Fibroblast of skin of right quadriceps (primary cell): ENCODE measurements at regions not wholly inside any gene's neighbourhood (a gene's known extent, or its start where the extent isn't known, plus 50 kb on each side); places are given as distances from the start of the nearest gene placed in this dataset.
"Not testable (repeated sequence)": the region's sequence is repeated elsewhere in the genome, so short reads cannot be mapped to it uniquely, and the experiment has no call there.

ENCODE experiments used
- DNase-seq: peaks from one replicate; pipeline ENCODE4 v3.0.0-alpha.2; 2013

DNA sequence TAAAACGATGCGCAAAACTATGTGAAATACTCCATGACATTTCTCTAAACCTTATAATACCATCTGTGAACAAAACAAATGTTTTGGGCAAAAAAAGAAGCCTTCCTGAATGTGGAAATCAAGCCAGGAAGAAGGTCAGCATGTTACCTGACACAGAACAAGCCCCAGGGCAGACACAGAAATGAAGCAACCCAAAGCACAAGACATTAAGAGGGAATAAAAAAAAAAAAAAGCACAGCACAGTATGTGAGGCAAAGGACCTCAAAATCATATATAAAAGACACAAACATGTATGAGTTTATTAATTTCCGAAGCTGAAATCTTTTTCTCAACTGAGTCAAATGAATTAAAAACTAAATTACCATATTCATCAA, 161.8 kb downstream of the SKIDA1 start:
- DNase-seq: no peak

DNA sequence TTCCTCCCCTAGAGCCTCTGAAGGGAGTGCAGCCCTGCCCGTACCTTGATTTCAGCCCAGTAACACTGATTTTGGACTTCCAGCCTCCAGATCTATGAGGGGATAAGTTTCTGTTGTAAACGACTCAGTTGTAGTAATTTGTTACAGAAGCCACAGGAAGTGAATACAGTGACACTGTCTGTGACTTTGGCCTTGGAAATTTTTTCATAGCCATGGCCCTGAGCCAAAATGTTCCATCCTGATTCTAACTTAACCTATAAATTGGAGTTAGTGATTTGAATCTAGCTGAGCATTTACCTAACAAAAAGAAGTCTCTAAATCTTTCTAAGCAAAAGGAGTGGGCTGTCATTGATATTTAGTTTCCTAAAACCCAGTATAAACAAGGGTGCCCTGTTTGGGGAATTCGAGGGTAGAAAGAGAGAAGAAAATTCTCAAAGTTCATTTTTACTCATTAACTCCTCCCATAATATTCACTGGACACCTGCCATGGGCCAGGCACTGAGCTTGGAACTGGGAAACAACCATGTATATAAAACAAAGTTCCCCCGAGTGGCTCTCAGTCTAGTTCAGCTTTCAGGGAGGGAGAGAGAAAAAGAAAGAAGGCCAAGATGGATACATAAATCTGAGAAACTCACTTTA, 162.3 kb downstream of the SKIDA1 start:
- DNase-seq: no peak

DNA sequence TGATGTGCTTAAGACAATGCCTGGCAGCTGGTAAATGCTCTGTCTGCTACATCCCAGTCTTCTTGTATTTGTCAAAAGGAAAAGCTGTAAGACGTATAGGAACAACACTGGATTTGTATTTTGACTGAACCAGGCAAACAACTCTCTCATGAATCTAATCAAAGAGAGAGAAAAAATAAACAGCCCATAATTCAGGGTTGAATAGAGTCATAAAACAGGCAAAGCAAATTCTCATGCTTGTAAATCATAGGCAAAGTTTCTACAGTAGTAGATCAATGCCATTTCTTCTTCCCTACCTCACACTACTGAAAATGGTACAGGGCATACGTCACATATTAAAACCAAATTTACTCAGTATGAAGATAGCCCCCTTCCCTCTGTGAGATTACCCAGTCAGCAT, 166.3 kb downstream of the SKIDA1 start:
- no peak for DNase-seq

DNA sequence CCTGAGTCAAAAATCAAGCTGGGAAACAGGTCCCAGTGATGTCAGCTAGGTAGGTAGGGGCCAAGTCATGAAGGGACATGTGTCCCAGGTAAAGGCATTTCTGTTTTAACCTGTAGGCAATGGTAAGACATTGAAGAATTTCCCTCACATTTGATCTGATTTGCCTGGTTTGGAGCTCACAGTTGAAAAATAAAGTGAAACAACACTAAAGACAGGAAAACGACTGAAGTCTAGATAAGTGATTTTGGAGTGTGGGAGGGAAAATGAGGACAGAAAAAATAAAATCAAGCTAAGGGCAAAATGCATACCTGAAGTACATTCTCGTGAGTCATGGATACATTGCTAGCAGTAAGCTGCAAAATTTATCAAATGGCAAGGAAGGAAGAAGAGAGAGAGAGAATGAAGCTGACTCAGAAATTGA, 169.9 kb downstream of the SKIDA1 start:
- DNase-seq: peak; percentile 46

DNA sequence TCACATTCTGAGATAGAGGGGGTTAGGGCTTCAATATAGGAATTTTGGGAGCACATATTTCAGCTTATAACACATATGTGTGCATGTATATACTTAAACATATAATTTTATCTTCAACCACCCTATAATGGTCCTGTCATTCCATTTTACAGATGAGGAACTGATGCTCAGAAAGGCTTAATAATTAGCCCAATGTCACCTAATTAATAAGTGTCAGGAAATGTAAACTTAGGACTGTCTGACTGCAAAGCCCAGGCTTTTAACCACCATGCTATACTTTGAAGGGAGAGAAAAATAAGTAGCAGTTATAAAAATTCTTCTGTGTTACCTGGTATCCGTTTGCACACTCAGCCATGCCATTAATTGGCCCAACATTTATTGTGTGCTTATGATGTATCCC, 172.6 kb downstream of the SKIDA1 start:
- DNase-seq: no peak

DNA sequence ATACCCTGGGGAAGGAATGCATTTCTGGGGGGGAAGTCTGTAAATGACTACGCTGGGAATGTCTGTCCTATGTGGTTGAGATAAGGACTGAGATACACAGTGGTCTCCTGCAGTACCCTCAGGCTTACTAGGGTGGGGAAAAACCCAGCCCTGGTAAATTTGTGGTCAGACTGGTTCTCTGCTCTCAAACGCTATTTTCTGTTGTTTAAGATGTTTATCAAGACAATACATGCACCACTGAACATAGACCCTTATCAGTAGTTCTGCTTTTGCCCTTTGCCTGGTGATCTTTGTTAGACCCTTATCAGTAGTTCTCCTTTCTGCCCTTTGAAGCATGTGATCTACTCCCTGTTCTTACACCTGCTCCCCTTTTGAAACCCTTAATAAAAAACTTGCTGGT, 173.9 kb downstream of the SKIDA1 start:
- DNase-seq: not testable (repeated sequence)

DNA sequence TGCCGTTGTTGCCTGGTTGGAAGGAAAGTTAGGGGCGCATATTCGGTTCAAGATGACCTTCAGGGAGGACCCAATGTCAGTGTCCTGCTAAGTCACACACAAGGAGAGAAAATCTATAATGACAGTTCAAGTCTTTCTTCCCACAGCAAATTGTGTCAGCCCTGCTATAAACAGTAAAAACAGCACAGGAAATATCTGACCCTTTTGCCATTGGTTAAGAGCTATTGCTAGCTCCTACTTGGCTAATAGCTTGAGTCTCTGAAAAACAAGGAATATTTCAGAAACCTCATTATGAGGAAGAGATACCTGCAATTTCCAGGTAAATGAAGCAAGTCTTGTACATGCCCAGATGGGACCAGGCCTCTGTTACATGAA, 175.6 kb downstream of the SKIDA1 start:
- DNase-seq: no peak

DNA sequence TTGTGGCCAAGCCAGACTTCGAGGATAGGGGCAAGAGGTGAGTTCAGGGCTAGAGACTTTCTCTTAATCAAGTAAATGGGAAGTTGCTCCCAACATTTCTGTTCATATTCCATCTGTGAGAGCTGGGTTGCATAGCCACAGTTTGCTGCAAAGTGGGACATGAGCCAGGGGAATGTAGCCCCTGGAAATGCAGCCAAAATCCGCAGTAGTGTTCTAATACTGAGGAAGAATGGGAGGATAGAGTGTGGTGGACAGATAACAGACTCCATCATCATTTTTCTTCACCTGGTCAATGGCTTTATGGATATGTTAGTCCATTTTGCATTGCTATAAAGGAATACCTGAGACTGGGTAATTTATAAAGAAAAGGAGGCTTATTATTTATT, 177.7 kb downstream of the SKIDA1 start:
- no peak for DNase-seq

DNA sequence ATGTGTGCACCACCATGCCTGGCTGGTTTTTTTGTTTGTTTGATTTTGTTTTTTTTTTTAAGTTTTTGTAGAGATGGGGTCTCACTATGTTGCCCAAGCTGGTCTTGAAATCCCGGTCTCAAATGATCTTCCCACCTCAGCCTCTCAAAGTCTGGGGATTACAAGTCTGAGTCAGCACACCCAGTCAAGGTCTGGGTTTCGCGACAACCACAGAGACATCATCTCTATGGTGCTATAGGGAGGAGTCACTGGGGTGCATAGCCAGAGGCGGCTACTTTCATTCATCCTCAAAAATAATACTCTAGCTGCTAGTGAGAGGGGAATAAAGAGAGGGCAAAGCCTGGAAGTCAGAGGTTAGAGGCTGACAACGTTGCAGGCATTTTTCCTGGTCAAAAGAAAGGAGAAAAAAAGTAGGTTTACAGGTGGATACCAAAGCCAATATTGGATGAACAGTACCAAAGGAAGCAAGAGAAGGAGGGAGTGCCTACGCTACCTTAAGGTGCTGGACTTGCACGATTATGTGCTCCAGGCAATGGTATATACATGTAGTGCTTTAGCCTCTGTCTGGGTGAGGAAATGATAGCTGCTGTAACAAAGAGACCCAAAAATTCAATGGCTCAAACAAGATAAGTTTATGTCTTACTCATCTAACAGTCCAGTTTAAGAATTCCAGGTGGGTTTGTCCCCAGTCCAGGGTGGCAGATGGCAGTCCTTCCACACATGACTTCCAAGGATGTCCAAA, 178.3 kb downstream of the SKIDA1 start:
- DNase-seq: no peak

DNA sequence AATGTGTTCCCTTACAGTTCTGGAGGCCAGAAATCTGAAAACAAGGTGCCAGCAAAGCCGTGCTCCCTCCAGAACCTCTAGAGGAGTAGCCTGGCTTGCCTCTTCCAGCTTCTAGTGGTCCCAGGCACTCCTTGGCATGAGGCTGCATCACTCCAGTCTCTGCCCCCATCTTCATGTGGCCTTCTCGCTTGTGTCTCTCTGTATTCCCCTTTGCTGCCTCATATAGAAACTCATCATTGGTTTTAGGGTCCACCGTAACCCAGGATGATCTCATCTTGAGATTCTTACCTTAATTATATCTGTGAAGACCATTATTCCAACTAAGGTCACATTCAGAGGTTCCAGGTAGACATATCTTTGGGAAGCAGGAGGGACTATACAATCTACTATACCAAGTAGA, 182.4 kb downstream of the SKIDA1 start:
- no peak for DNase-seq

DNA sequence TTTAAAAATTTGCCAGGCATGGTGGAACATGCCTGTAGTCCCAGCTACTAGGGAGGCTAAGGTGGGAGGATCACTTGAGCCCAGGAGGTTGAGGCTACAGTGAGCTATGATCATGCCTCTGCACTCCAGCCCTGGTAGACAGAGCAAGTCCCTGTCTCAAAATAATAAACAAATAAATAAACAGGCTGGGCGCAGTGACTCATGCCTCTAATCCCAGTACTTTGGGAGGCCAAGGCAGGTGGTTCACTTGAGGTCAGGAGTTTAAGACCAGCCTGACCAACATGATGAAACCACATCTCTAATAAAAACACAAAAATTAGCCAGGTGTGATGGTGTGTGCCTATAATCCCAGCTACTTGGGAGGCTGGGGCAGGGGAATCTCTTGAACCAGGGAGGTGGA, 183.0 kb downstream of the SKIDA1 start:
- not testable (repeated sequence) for DNase-seq

DNA sequence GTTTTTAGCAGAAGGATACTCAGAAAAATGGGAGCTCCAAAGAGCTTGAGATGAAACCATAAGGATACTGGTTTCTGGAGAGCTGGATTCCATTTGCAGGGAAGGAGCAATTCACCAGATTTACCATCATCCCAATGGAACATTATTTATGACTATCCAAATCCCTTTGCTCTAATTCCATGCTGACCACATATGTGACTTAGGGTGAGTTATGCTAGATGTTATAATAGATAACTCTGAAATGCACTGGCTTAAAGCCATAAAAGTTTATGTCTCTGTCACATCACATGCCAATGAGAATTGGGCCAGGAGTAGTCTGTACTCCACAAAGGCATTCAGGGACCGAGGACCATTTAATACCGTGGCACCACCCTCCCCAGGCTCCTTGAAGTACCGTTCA, 185.2 kb downstream of the SKIDA1 start:
- peak; percentile 90 for DNase-seq

DNA sequence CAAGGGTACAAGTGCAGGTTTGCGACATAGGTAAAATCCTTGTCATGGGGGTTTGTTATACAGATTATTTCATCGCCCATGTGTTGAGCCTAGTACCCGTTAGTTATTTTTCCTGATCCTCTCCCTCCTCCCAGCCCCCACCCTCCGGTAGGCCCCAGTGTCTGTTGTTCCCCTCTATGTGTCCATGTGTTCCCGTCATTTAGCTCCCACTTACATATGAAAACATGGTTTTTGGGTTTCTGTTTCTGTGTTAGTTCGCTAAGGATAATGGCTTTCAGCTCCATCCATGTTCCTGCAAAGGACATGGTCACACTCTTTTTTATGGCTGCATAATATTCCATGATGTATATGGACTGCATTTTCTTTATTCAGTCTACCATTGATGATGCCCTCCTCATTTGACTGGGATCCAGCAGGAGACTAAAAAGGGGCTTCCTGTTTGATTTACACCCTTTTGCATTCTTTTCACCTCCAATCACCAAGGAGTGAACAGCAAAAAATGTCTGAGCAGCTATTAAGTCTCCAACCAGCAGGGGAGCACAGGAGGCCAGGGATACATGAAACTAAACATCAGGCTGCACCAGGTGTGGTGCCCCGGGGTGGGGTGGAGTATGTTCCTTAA, 188.2 kb downstream of the SKIDA1 start:
- no peak for DNase-seq

DNA sequence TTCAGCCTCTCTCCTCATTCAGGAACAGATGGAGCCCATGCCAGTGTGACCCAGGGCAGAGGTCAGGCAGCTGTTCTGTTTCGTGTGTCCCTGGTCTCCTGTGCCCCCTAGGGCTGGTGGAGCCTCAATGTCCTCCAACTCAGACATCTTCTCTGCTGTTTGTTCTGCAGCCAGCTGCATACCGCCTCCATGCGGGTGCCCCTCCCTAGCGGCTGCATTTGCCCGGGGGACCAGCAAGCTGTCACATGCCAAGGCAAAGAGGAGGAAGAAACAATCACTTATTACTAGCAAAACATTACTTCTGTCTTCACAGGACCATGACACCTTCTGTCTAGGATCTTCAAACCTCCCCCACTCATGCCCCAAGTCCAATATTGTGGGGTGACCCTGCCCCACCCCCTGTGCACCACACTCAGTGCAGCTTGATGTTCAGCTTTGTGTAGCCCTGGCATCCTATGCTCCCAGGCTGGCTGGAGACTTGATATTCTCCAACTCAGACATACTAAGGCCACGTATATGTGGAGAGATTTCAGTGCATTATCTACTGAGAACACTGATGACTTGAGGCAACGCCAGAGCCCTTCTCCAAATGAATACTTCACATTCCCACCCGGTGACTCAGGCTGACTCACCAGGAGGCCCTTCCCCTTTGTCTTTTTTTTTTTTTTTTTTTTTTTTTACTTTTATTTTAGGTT, 188.9 kb downstream of the SKIDA1 start:
- DNase-seq: peak; percentile 97

DNA sequence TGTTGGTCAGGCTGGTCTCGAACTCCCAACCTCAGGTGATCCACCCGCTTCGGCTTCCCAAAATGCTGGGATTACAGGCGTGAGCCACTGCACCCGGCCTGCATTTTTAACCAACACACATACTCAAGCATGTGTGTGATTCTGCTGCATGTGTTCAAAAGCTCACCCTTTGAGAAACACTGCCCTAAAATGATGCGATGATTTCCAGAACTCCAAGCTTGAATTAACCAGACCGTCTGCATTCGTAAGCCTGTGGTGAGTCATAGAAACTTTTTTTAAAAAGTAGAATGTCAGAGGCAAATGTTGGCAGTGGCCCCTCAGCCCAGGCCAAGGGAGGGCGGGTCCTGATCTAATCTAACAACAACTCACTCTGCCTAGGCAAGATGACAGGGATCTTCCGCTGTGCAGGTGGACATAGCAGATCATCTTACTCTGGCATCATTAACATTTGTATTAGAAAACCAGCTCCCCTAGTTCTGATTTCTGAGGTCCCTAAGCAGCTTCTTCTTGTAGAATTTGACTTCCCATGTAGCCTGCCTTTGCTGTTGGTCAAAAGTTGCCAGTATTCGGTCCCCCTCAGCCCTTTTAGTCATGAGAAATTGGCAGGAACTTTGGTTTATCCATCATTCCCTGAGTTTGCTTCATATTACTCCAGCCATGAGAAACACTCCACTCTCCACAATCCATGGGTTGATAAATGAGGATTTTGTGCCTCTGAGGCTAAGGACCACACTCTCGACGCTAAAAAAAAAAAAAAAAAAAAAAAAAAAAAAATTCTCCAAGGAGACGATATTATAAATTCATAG, 190.4 kb downstream of the SKIDA1 start:
- DNase-seq: peak; percentile 90

DNA sequence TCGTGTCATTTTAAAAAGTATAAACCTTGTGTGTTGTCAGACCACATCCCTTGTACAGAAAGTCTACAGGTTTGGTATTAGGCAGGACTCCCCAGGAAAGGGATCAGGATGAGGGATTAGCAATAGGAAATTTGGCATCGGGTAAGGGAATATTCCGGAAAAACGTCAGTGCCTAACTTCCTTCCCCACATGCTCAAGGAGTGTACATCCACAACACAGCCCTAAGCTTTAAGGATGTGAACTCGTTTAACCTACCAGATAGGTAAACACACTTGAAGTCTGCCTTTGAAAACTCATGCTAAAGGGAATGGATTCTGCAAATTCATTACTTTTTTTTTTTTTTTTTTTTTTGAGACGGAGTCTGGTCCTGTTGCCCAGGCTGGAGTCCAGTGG, 194.9 kb downstream of the SKIDA1 start:
- DNase-seq: no peak

DNA sequence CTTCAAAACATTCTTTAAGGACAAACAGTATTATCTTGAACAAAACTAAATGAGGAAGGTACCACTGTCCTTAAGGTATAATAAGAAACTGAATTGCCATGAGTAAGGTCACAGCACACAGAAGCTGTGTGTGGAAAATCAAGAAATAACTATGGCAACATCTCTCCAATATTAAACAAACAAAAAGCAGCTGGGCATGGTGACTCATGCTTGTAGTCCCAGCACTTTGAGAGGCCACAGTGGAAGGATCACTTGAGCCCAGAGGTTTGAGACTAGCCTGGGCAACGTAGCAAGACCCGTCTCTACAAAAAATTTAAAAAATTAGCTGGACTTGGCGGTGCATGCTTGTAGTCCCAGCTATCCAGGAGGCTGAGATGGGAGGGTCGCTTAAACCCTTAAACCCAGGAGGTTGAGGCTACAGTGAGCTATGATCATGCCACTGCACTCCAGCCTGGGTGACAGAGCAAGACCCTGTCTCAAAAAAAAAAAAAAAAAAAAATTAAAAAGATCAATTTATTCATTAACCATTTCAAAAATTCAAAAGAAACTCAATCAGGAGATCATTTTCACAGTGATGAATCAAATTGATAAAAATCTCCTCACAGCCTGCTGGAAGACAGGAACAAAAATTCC, 195.4 kb downstream of the SKIDA1 start:
- peak; percentile 78 for DNase-seq

DNA sequence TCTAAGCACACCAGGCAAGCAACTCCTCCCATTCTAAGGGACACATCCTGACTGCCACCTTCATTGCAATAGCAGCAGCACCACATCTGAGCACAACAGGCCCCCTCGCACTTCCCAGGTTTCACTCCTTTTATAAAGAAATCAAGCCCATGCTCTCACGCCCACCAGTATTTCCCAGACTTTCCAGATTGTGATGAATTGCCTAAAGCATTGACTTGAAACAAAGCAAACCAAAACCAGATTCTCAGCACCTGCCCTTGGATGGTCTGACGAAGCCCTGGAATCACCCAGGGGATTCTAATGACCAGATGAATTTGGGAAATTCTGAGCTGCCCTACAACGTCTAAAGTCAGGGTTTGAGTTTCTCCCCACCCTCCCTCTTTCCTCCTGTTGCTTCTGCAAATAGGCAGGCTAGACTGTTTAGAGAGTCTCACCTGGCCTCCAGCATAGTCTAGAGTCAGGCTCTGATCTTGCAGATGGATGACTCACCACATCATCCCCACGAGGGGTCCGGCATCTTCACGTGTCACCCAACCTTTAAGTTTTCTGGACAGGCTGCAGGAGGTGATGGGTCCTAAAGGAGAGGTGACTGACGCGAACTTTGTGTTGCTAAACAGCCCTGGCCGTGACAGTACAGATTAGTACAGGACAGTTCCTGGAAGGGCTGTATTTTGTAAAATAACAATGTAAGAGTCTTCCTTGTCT, 198.0 kb downstream of the SKIDA1 start:
- no peak for DNase-seq

DNA sequence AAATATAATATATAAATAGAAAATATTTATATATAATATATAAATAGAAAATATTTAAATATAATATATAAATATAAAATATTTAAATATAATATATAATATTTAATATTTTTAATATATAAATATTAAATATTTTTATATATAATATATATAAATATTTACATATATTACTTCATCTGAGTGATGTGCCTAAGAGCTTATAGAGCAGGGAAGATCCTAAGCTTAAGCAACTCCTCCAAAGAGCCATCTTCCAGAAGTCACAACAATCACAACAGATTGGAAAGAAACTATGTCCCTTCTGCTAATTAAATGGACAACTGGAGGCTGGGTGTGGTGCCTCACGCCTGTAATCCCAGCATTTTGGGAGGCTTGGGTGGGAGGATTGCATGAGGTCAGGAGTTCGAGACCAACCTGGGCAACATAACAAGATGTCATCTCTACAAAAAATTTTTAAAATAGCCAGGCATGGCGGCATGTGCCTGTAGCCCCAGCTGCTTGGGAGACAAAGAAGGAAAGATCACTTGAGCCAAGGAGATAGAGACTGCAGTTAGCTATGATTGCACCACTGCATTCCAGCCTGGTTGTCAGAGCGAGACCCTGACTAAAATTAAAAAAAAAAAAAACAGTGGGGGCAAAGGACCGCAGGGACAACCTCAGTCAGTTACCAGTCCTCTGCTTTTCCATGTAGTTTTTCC, 198.7 kb downstream of the SKIDA1 start:
- no peak for DNase-seq

DNA sequence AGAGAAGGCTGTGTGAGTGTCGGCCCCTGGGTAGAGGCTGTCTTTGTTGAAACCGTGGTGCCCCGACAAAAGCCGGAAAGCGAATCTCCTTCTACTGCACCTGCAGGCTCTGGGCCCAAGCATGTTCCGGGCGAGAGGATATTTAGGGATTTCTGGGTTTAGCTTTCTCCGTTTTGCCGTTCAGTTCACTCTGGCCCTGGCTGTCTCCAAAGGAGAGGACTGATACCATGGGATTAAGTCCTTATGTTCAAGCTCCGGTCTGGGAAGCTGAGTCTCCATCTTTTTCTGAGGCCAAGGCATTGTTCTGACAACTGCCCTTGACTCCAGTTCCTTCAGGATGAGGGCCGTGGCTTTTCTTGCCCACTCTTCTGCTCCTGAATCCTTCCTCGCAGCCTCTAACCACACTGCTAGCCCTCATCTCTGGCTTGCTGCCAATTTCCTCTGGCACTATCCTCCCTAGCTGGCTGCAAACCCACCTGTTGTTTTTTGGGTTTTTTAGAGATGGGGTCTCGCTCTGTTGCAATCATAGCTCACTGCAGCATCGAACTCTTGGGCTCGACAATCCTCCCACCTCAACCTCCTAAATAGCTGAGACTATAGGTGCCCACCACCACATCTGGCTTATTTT, 206.8 kb downstream of the SKIDA1 start:
- DNase-seq: peak; percentile 29

DNA sequence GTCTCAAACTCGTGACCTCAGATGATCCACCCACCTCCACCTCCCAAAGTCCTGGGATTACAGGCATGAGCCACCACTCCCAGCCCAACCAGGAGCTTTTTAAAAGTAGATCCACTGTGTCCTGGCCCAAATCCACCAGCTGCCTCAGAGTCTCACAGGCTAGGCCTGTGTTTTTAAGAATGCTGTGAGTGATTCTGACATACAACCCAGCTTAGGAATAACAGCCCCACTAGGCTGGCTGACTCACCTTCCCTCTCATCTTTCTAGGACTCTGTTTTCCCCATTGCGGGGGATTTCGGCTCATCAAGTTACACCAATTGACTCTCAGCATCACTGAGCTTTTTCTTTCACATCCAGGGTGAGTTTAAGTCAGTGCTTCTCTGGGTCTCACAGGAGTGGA, 207.6 kb downstream of the SKIDA1 start:
- peak; percentile 83 for DNase-seq
